ENCODE measurements at regions not wholly inside any gene's neighbourhood (a gene's known extent, or its start where the extent isn't known, plus 50 kb on each side); places are given as distances from the start of the nearest gene placed in this dataset.

DNA sequence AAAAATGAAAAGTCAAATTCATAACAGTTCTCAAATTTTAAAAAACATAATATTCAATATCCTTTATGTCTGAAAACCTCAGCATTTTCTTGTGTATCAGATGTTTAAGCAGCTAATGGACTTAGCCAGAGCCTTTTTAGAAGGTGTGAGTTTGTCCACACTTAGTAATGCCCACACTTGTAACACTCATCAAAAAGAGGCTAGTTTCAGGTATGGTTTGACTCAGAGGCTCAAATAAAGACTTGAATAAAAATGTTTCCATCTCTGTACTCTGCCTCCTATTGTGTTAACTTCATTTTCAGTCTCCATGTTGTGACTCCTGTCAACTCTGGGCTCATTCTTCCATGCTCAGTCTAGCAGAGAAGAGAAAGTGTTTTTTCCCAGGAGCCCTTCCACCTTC, 311.6 kb downstream of the IRS1 start:
- no peak for DNase-seq
- H3K27ac ChIP-seq = no peak overlapping the region
- TF ChIP-seq, protein P1, sequence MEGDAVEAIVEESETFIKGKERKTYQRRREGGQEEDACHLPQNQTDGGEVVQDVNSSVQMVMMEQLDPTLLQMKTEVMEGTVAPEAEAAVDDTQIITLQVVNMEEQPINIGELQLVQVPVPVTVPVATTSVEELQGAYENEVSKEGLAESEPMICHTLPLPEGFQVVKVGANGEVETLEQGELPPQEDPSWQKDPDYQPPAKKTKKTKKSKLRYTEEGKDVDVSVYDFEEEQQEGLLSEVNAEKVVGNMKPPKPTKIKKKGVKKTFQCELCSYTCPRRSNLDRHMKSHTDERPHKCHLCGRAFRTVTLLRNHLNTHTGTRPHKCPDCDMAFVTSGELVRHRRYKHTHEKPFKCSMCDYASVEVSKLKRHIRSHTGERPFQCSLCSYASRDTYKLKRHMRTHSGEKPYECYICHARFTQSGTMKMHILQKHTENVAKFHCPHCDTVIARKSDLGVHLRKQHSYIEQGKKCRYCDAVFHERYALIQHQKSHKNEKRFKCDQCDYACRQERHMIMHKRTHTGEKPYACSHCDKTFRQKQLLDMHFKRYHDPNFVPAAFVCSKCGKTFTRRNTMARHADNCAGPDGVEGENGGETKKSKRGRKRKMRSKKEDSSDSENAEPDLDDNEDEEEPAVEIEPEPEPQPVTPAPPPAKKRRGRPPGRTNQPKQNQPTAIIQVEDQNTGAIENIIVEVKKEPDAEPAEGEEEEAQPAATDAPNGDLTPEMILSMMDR (IDR thresholded peaks at IDR 0.05; ENCODE audit: low read depth, low read length) = no peak
- no peaks in the 10 kb centered on the region for H3K27me3 ChIP-seq (ENCODE audit: insufficient read depth, low read depth, severe bottlenecking)
- no peaks in the 10 kb centered on the region for H3K36me3 ChIP-seq
- H3K4me3 ChIP-seq (ENCODE audit: low read depth, low read length) = no peak overlapping the region
- no peaks in the 10 kb centered on the region for H3K9me3 ChIP-seq (ENCODE audit: severe bottlenecking)

DNA sequence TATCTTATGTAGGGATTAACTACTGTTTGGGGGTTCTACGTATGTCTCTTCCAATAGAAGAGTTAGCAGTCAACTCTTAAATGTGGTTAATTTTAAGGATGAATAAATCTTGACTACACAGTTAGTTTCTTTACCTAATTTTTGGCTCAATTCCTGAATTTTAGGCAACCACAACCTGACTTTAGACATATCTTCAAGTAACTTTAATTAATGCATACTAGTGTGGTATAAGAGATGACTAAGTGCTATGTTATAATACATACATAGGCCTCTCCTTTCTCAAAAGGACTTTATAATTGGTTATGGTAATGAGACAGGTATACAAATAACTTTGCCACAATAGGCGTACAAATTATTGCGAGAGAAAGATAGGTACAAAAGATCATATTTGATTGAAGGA, 312.0 kb downstream of the IRS1 start:
- no peaks in the 10 kb centered on the region for H3K9me3 ChIP-seq (ENCODE audit: severe bottlenecking)
- TF ChIP-seq, protein P1 (IDR thresholded peaks at IDR 0.05; ENCODE audit: low read depth, low read length) = no peak
- no peak for DNase-seq
- no peak overlapping the region for H3K27ac ChIP-seq
- no peaks in the 10 kb centered on the region for H3K36me3 ChIP-seq
- no peaks in the 10 kb centered on the region for H3K27me3 ChIP-seq (ENCODE audit: insufficient read depth, low read depth, severe bottlenecking)
- H3K4me3 ChIP-seq (ENCODE audit: low read depth, low read length) = no peak overlapping the region

DNA sequence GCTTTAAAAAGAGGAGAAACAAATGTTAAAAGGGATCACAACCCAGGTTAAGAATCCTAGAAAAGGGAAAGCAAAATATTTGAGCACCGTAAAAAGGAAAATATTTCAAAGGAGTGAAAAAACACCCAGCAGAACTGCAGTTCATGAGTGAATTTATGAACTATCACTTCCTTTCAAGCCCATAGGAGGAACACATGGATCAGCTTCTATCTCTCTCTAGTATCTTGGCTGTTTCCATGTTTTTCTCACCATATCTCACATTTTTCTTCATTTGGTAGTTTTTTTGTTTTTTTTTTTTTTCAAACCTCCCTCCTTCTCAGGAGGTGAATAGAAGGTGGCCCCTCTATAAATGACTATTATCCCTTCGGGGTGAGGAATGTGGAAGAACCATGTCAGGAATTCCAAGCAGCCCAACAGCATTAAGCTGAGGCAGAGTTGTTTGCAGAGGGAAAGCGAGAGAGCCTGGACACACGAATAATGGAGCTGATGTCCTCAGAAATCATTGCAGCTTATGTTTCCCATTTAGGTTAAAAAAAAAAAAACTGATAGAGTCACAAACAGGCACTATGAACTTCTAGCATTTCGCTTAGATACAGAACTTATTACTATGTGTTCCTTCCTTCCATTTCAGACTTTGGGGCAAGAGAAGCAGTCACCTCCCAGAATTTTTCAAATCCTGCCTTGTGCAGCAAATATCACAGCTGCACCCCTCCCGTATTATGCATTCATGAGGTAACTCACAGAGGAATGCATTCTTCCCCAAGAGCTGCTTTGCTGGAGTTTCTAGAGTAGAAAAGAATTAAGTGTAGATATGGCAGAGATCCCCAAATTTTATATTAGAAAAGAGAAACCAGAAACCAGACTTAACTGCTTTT, 315.6 kb downstream of the IRS1 start:
- Histone ChIP-seq H3K4me3 (ENCODE audit: low read depth, low read length) (no peak overlapping the region), H3K36me3 (no peaks in the 10 kb centered on the region), H3K27me3 (ENCODE audit: insufficient read depth, low read depth, severe bottlenecking) (no peaks in the 10 kb centered on the region), H3K9me3 (ENCODE audit: severe bottlenecking) (no peaks in the 10 kb centered on the region), H3K27ac (no peak overlapping the region)
- no peak for DNase-seq
- TF ChIP-seq, protein P1 (IDR thresholded peaks at IDR 0.05; ENCODE audit: low read depth, low read length) = no peak

DNA sequence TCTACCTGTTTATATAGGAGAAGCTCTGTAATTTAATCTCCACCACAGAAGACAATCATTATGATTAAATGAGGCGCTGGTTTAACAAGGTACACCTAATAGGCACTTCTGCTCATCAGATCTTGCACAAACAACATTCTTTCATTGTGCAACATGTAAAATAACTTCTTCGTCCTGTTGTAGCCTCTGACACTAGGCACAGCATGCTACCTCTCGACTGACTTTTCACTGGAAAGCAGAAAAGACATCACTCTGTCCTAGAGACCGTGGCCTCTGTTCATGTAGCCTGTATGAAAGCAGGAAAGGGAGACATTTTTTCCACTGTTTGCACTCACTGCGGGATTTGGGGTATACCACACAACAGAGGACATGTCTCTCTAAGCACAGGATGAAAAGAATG, 316.5 kb downstream of the IRS1 start:
- Histone ChIP-seq H3K36me3 (no peaks in the 10 kb centered on the region), H3K9me3 (ENCODE audit: severe bottlenecking) (no peaks in the 10 kb centered on the region), H3K27me3 (ENCODE audit: insufficient read depth, low read depth, severe bottlenecking) (no peaks in the 10 kb centered on the region), H3K27ac (no peak overlapping the region), H3K4me3 (ENCODE audit: low read depth, low read length) (no peak overlapping the region)
- TF ChIP-seq, protein P1 (IDR thresholded peaks at IDR 0.05; ENCODE audit: low read depth, low read length) = no peak
- DNase-seq = no peak

DNA sequence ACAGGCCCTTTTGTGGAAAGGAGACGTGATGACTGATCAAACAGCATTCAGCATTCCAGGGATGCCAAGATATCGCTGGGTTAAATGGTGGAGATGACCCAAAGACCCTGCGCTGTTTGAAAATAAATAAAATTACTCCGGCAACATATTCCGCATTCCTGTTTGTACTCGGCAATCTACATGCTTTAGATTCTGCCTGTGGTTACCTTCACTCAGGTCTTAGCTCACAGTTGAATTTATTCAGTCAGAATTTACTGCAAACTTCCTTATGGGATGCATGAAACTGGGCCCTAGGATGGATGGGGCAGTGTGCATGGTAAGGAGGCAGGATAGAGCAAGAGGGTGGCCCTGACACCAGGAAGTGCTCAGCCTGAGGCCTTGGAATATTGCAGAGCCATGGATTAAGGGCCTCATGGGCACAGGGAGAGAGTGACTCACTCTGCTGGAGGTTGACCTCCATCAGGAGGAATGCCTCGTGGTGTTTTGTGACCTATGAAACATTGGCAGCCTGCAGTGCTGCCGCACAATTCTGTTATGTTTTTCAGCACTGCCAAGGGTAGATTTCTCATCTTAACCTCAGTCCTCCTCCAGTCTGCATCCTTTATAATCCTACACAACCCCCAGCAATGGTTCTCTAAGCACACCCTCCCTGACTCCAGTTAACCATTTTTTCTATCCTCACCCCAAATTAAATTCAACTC, 321.4 kb downstream of the IRS1 start:
- no peaks in the 10 kb centered on the region for H3K27me3 ChIP-seq (ENCODE audit: insufficient read depth, low read depth, severe bottlenecking)
- H3K9me3 ChIP-seq (ENCODE audit: severe bottlenecking) = no peaks in the 10 kb centered on the region
- H3K36me3 ChIP-seq = no peaks in the 10 kb centered on the region
- no peak overlapping the region for H3K27ac ChIP-seq
- H3K4me3 ChIP-seq (ENCODE audit: low read depth, low read length) = no peak overlapping the region
- DNase-seq = no peak
- TF ChIP-seq, protein P1 (IDR thresholded peaks at IDR 0.05; ENCODE audit: low read depth, low read length) = no peak

Measured in WERI-Rb-1 (cell line).